ENCODE measurements at regions not wholly inside any gene's neighbourhood (a gene's known extent, or its start where the extent isn't known, plus 50 kb on each side); places are given as distances from the start of the nearest gene placed in this dataset.
A peak's percentile ranks its signal among the peaks of the same experiment; 100 is the strongest.

GRCh38 chr3:66803721-66804695 is 194.1 kb upstream of the KBTBD8 start:
- no peak for TF ChIP-seq CTCF (IDR thresholded peaks at IDR 0.05; ENCODE audit: low read depth, low read length)

GRCh38 chr3:66808891-66809594 is 189.1 kb upstream of the KBTBD8 start:
- no peak for TF ChIP-seq CTCF (IDR thresholded peaks at IDR 0.05; ENCODE audit: low read depth, low read length)
- H3K4me3 ChIP-seq (ENCODE audit: low read depth, low read length), result no peak overlapping the region

More at GRCh38 chr3:66803721-66804695, 194.1 kb upstream of the KBTBD8 start:
- H3K4me3 ChIP-seq (ENCODE audit: low read depth, low read length), result no peak overlapping the region

- TF ChIP-seq CTCF (IDR thresholded peaks at IDR 0.05; ENCODE audit: low read depth, low read length), result no peak
- H3K4me3 ChIP-seq (ENCODE audit: low read depth, low read length), result no peak overlapping the region
These were observed 188.5 kb upstream of the KBTBD8 start for GRCh38 chr3:66809595-66809958.

GRCh38 chr3:66812136-66812535 is 186.0 kb upstream of the KBTBD8 start:
- no peak for TF ChIP-seq CTCF (IDR thresholded peaks at IDR 0.05; ENCODE audit: low read depth, low read length)
- no peak overlapping the region for H3K4me3 ChIP-seq (ENCODE audit: low read depth, low read length)

GRCh38 chr3:66812741-66813140 is 185.4 kb upstream of the KBTBD8 start:
- TF ChIP-seq CTCF (IDR thresholded peaks at IDR 0.05; ENCODE audit: low read depth, low read length), result no peak

GRCh38 chr3:66816090-66816761 is 181.9 kb upstream of the KBTBD8 start:
- H3K4me3 ChIP-seq (ENCODE audit: low read depth, low read length), result no peak overlapping the region
- peak; percentile 28; the same call in 1 of the 2 replicates for TF ChIP-seq CTCF (IDR thresholded peaks at IDR 0.05; ENCODE audit: low read depth, low read length)

More at GRCh38 chr3:66812741-66813140, 185.4 kb upstream of the KBTBD8 start:
- no peak overlapping the region for H3K4me3 ChIP-seq (ENCODE audit: low read depth, low read length)
